HG02981 (cell line): ENCODE measurements at regions not wholly inside any gene's neighbourhood (a gene's known extent, or its start where the extent isn't known, plus 50 kb on each side); places are given as distances from the start of the nearest gene placed in this dataset.
"Not testable (repeated sequence)": the region's sequence is repeated elsewhere in the genome, so short reads cannot be mapped to it uniquely, and the experiment has no call there.

ENCODE experiments used
- ATAC-seq: cut with Tn5 transposase; IDR thresholded peaks from one replicate; pipeline ENCODE4 v1.9.1; 2021; ENCODE audit warnings: mild to moderate bottlenecking, moderate library complexity; ENCODE audit not compliant: unreplicated experiment

GRCh38 chr5:71821029-71821428, 102.0 kb downstream of the CARTPT start:
- no peak for ATAC-seq

- ATAC-seq, result not testable (repeated sequence)
Observed at GRCh38 chr5:71822065-71822464, 103.0 kb downstream of the CARTPT start.

DNA sequence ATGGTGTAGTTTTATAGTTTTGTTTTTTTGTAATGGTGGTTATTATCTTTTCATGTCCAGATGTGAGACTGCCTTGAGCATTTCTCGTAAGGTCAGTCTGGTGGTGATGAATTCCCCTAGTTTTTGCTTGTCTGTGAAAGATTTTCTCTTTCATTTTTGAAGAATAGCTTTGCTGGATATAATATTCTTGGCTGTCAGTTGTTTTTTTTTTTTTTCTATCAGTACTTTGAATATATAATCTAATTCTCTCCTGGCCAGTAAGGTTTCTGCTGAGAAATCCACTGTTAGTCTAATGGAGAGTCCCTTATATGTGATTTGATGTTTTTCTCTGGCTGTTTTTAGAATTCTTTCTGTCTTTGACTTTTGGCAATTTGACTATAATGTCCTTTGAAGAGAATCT, 106.9 kb downstream of the CARTPT start:
- ATAC-seq, result no peak

DNA sequence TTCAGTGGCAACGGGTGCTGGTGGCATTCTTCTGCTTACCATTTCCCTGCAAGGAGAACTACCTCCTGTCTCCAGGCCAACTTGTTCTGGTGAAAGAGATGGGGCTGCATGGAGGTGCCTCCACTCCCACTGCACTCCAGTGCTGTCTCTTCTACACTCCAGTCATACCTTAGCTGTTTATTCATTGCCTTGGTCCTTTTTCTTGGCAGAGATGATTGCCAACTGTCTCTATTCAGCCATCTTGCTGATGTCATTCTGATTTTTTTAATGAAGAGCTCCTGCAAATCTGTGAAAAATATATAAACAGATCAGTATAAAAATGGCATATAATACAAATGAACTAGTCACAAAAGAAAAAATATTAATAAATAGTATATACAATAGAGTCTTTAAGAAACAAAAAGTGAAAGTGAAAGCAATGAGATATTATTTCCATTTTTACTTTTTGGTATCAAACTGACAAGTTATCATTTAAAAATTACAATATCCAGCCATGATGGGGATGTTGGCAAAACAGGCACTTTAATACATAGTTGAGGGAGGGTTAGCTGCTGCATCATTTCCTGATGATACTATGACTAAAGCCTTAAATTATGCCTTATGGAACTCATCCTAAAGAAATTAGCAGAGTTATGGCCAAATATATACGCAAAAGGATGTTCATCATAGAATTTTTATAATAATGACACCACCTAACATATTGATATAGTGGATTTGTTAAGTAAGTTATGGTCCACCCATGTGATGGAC, 109.4 kb downstream of the CARTPT start:
- no peak for ATAC-seq

GRCh38 chr5:71829206-71829605, 110.1 kb downstream of the CARTPT start:
- no peak for ATAC-seq

- no peak for ATAC-seq
Observed at GRCh38 chr5:71830681-71831539, 111.8 kb downstream of the CARTPT start.

DNA sequence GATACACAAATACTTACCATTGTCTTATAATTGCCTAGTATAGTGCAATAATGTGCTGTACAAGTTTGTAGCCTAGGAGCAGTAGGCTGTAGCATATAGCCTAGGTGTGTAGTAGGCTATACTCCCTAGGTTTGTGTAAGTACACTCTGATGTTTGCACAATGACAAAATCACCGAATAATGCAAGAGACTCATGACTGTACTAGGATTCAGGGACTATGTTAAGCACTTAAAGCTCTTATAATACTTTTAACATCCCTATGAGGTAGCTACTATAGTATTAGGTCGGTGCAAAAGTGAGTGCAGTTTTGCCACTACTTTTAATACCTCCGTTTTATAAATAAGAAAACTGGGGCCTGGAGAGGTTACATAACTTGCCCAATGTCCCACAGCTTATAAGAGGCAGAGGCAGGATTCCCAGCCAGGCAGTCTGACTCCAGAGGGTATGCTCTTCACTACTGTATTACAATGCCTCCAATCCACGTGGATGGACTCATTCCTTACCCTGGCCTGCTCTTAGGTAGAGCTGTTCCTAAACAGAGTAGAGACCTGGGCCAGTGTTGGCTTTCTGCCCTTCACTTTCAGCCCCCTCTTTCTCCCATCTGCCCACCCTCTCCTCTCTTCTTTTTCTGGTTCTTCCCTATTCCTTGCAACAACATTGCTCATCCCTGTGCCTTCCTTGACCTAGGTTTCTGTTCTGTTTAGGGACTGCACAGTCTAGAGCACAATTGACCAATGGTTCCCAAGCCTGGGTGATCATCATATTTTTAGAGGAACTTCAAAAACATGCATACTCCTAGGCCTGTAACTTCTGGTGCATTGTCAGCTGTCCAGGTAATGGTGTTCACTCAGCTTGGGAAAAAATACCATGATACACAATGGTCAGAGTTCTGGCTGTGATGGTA, 114.0 kb downstream of the CARTPT start:
- ATAC-seq, result no peak

- no peak for ATAC-seq
Observed at GRCh38 chr5:71834601-71835000, 115.5 kb downstream of the CARTPT start.

DNA sequence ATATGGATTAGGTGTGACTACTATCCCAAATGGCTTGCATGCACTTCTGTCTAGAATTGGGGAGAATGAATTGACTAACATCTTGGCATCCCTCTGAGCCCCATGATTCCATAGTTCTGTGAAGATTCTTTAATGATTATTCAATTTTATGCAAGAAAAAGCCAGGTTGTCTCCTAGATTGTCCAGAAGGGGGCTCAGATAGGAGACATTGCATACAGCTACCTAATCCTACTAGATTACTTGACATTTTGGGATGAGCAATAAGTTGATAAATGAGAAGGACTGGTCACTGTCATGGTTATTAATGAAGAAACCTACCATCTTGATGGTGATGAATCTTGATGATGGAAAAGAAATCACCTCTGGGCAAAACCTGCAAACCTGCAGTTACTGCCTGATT, 117.0 kb downstream of the CARTPT start:
- no peak for ATAC-seq

DNA sequence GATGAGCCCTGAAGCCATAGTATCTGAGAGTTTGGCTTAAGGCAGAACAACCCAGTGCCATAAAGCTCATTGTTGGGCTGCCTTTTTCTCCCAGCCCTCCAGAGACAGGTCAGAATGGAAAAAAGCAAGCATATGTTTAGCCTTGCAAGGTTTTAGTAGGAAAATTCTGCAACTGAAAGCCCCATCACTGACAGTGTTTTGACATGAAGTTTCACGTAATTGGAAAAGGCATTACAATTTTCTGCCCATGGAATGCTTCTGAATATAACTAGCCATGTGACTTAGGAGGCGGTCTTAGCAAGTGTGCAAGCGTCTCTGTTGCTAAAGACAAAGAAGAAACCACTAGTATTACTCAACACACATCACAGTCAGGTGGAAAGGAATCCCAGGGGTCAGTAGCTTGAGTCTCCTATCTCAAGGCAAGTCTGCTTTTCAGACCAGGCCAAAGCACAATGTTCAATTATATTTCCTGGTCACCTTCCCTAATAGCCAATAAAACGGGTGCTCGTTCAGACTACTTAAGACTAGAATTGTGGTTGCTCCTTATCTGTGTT, 117.6 kb downstream of the CARTPT start:
- ATAC-seq, result no peak

- no peak for ATAC-seq
Observed at GRCh38 chr5:71838286-71838685, 119.2 kb downstream of the CARTPT start.

- ATAC-seq, result no peak
Observed at GRCh38 chr5:71839096-71839884, 120.2 kb downstream of the CARTPT start.

- no peak for ATAC-seq
Observed at GRCh38 chr5:71841107-71841506, 122.0 kb downstream of the CARTPT start.

DNA sequence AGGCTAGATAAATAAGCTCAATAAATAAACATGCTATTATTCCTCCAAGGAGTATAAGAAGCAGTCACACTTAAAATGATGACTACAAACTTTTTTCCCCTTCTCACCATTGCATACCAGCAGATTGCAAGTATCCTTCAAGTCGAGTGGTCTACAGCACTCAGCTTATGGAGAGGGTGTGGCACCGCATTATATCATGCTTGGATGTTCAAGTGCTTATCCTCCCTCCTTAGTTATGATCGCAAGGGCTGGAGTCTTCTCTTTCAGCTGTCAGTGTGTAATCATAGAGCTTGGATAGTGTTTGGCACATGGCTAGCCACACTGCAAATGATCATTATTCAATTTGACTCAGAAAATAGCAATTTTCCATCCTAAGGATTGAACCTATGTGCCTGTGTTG, 124.0 kb downstream of the CARTPT start:
- no peak for ATAC-seq

GRCh38 chr5:71844862-71845261, 125.8 kb downstream of the CARTPT start:
- no peak for ATAC-seq

- no peak for ATAC-seq
Observed at GRCh38 chr5:71859515-71859914, 140.4 kb downstream of the CARTPT start.

- no peak for ATAC-seq
Observed at GRCh38 chr5:71860048-71860447, 141.0 kb downstream of the CARTPT start.

DNA sequence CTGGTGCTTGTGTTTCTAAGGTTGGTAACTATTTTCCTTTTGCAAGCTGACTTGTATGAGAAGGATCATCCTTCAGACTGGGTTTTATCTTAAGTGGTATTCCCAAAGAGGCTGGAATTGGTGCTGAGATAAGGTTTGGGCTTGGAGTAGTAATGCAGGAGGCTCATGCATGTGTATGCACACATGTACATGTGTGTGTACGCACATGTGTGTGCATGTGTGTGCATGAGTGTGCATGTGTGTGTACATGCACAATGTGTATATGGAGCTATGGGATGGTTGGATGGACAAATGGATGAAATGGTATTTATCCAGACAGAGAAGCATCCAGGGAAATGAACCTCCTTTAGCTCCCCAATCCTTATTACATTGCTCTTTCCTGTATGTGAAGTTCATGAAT, 142.6 kb downstream of the CARTPT start:
- ATAC-seq, result no peak

DNA sequence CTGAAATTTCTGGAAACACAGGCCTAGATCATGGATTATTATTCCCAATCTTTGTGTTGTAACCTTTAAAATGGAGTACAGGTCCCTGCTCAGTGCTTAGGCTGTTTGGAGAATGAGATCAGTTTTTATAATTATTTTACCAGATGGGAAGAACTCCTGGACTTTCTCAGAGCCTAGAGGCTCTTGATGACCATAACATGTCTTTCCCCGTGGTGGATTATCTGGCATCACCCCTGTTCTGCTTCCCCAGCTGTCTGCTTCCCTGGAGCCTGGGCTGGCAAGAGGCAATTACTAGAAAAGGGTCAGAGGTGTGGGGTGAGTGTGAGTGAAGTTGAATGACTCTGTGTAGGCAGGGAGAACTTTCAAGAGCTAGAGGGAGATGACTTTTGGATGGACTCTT, 143.0 kb downstream of the CARTPT start:
- no peak for ATAC-seq

GRCh38 chr5:71862507-71863060, 143.5 kb downstream of the CARTPT start:
- ATAC-seq, result no peak
